GM12878 (cell line): ENCODE measurements at regions not wholly inside any gene's neighbourhood (a gene's known extent, or its start where the extent isn't known, plus 50 kb on each side); places are given as distances from the start of the nearest gene placed in this dataset.

Experiments used
- ATAC-seq: fragments of 200-7000 bp; cut with Tn5 transposase; 3 replicates; pipeline ENCODE4 v1.9.1; 2020; ENCODE audit warnings: mild to moderate bottlenecking, moderate library complexity
- BruUV-seq: library from RNA; stranded (reverse); fragments of 400-500 nt; replicated peaks from 2 replicates; lab custom pipeline; 2021; lab: Mats Ljungman, UMichigan
- CTCF ChIA-PET: fragments of 300-600 bp; sonication (Branson Sonifier 250); formaldehyde crosslinking; extraction: SDS; loops from one replicate; lab custom pipeline; 2021; ENCODE audit warnings: inconsistent platforms; lab: Yijun Ruan, JAX
- POLR2A ChIA-PET: fragments of 350-600 bp; formaldehyde crosslinking; extraction: SDS; loops from one replicate; lab custom pipeline; 2021; ENCODE audit warnings: inconsistent platforms; lab: Charles Lee
- RAD21 ChIA-PET: fragments of 300-600 bp; sonication (Branson Sonifier 250); formaldehyde crosslinking; loops from one replicate; lab custom pipeline; 2023; ENCODE audit warnings: antibody characterized with exemption; ENCODE audit not compliant: unreplicated experiment; lab: Charles Lee
- SMC1A ChIA-PET: fragments of 300-600 bp; sonication (Branson Sonifier 250); formaldehyde crosslinking; loops from one replicate; lab custom pipeline; 2023; ENCODE audit not compliant: unreplicated experiment, uncharacterized antibody; lab: Charles Lee
- DNase-seq: peaks from one replicate; pipeline ENCODE4 v3.0.0-alpha.2; 2011; ENCODE audit warnings: low read depth, low spot score
- FAIRE-seq: peaks from 3 replicates; lab custom pipeline; 2011; peaks lifted over from hg19 to GRCh38; lab: Jason Lieb, UNC
- H2AFZ ChIP-seq: 2 replicates; pipeline ENCODE4 v1.6.0; 2011; ENCODE audit warnings: low read depth, low read length, control low read depth; ENCODE audit not compliant: control insufficient read depth
- H3K27ac ChIP-seq: 2 replicates; pipeline ENCODE4 v1.5.1; 2011; ENCODE audit warnings: control low read depth; ENCODE audit not compliant: control insufficient read depth, insufficient read depth
- H3K27me3 ChIP-seq, 2 experiments: replicated peaks in 1 of 2; 2 replicates each; pipeline versions ENCODE4 v1.6.0 to v1.6.1; 2011; ENCODE audit warnings: low read length in 1 of 2; ENCODE audit not compliant: control insufficient read depth in 2 of 2, insufficient read depth in 2 of 2
- H3K36me3 ChIP-seq, 2 experiments: 2 replicates each; pipeline ENCODE4 v1.5.1; 2011; ENCODE audit warnings: low read length in 1 of 2; ENCODE audit not compliant: control insufficient read depth in 2 of 2, insufficient read depth in 2 of 2
- H3K4me1 ChIP-seq: 2 replicates; pipeline ENCODE4 v1.6.1; 2011; ENCODE audit warnings: mild to moderate bottlenecking, low read length, moderate library complexity, mixed read lengths; ENCODE audit not compliant: control insufficient read depth, insufficient read depth
- H3K4me2 ChIP-seq: 2 replicates; pipeline ENCODE4 v1.6.0; 2011; ENCODE audit warnings: control low read depth; ENCODE audit not compliant: control insufficient read depth, insufficient read depth
- H3K4me3 ChIP-seq: fragments of 200-600 bp; sonication (generic); 2 replicates; pipeline ENCODE4 v1.5.1; 2016
- H3K79me2 ChIP-seq: 2 replicates; pipeline ENCODE4 v1.6.0; 2011; ENCODE audit warnings: low read length; ENCODE audit not compliant: control insufficient read depth, insufficient read depth
- H3K9ac ChIP-seq: 2 replicates; pipeline ENCODE4 v1.8.0; 2011; ENCODE audit warnings: low read length, control low read depth, mixed read lengths; ENCODE audit not compliant: control insufficient read depth, insufficient read depth
- H3K9me3 ChIP-seq: replicated peaks from 3 replicates; pipeline ENCODE4 v1.5.1; 2011; ENCODE audit warnings: mild to moderate bottlenecking, low read length; ENCODE audit not compliant: control insufficient read depth, insufficient read depth
- H4K20me1 ChIP-seq: 2 replicates; pipeline ENCODE4 v1.6.0; 2011; ENCODE audit not compliant: control insufficient read depth, insufficient read depth
- HCFC1 ChIP-seq: fragments of 150-350 bp; IDR thresholded peaks from 2 replicates; pipeline ENCODE4 v1.6.1; 2014; ENCODE audit warnings: low read length
- HDAC2 ChIP-seq: fragments of 200-600 bp; sonication (generic); IDR thresholded peaks from 2 replicates; pipeline ENCODE4 v1.6.1; 2017
- KLF5 ChIP-seq: fragments of 450-650 bp; IDR thresholded peaks from 2 replicates; pipeline ENCODE4 v1.6.1; 2014; ENCODE audit warnings: mild to moderate bottlenecking; ENCODE audit not compliant: partially characterized antibody
- NR2C2 ChIP-seq: IDR thresholded peaks from 2 replicates; pipeline ENCODE4 v1.6.1; 2011; ENCODE audit warnings: borderline replicate concordance, low read depth; ENCODE audit not compliant: control insufficient read depth, insufficient read length
- SKIL ChIP-seq: fragments of 450-650 bp; IDR thresholded peaks from 2 replicates; pipeline ENCODE4 v1.6.1; 2017; ENCODE audit warnings: mild to moderate bottlenecking, low read depth, inconsistent platforms; ENCODE audit not compliant: poor library complexity, severe bottlenecking
- SMC3 ChIP-seq: IDR thresholded peaks from 2 replicates; pipeline ENCODE4 v1.6.1; 2011; ENCODE audit warnings: low read length, improper control_type of control experiment, borderline replicate concordance
- SREBF2 ChIP-seq: IDR thresholded peaks from 2 replicates; pipeline ENCODE4 v1.6.1; 2012; ENCODE audit warnings: mild to moderate bottlenecking, low read length
- ZNF24 ChIP-seq: fragments of 450-650 bp; IDR thresholded peaks from 2 replicates; pipeline ENCODE4 v1.6.1; 2017; ENCODE audit warnings: antibody characterized with exemption, mild to moderate bottlenecking
- ZSCAN29 ChIP-seq: fragments of 450-650 bp; IDR thresholded peaks from 2 replicates; pipeline ENCODE4 v1.6.1; 2017; ENCODE audit warnings: mild to moderate bottlenecking, moderate library complexity
- WGBS: methylation state at CpG from one replicate; pipeline ENCODE4 v1.1.6; 2016; ENCODE audit warnings: low lambda C conversion rate; ENCODE audit not compliant: insufficient replicate concordance, insufficient coverage; ENCODE audit errors: missing lambda C conversion rate; 5-methylcytosine and 5-hydroxymethylcytosine counted together
- in situ Hi-C: fragments of 300-500 bp; cut with MboI; formaldehyde crosslinking; loops from 9 replicates; pipeline ENCODE4 v1.14.3; 2018; ENCODE audit warnings: mixed read lengths
- intact Hi-C: fragments of 100-400 bp; cut with micrococcal nuclease; formaldehyde crosslinking; loops from one replicate; pipeline ENCODE4 v1.14.2; 2022; ENCODE audit not compliant: unreplicated experiment

- Histone ChIP-seq H3K4me3 (no peak overlapping the region), H3K36me3 (no peaks in the 10 kb centered on the region), H3K4me1 (no peaks in the 10 kb centered on the region)
- no peak for FAIRE-seq
- DNase-seq: no peak
- RAD21 ChIA-PET: no interaction called here
- no peak for ATAC-seq
- no peak for TF ChIP-seq HCFC1
- no peak for TF ChIP-seq KLF5
- TF ChIP-seq NR2C2: no peak
- TF ChIP-seq SKIL: no peak
- TF ChIP-seq ZSCAN29: no peak
- TF ChIP-seq SREBF2: no peak
- no peak for TF ChIP-seq SMC3
- no peak for TF ChIP-seq HDAC2
- no peak for TF ChIP-seq ZNF24
- TF ChIP-seq, all 136 proteins: peak for 0
- ChIA-PET CTCF (no interaction called here), POLR2A (no interaction called here), SMC1A (no interaction called here)
- in situ Hi-C loops (no loop called here), intact Hi-C loops (no loop called here)
- Histone ChIP-seq H3K27me3 (no peaks in the 10 kb centered on the region), H3K9me3 (no peaks in the 10 kb centered on the region; the same call in 2 of the 3 replicates), H3K79me2 (no peaks in the 10 kb centered on the region), H3K4me2 (no peak overlapping the region), H3K9ac (no peak overlapping the region), H3K27ac (no peak overlapping the region), H4K20me1 (no peaks in the 10 kb centered on the region), H2AFZ (no peak overlapping the region)
- 52% methylated on average over 10 of the region's 10 CpGs for WGBS
- no TSS peak for BruUV-seq
Observed at GRCh38 chr1:2967881-2968280, 53.4 kb upstream of the ACTRT2 start.
